K562 (cell line): ENCODE measurements at regions not wholly inside any gene's neighbourhood (a gene's known extent, or its start where the extent isn't known, plus 50 kb on each side); places are given as distances from the start of the nearest gene placed in this dataset.
A peak's percentile ranks its signal among the peaks of the same experiment; 100 is the strongest.

Experiments
- ATAC-seq: fragments of 200-7000 bp; cut with Tn5 transposase; 3 replicates; pipeline ENCODE4 v1.9.1; 2020; ENCODE audit warnings: moderate library complexity
- BruUV-seq: library from RNA; stranded (reverse); fragments of 400-500 nt; replicated peaks from 2 replicates; lab custom pipeline; 2021; lab: Mats Ljungman, UMichigan
- CTCF ChIA-PET: fragments of 300-600 bp; formaldehyde crosslinking; extraction: SDS; loops from one replicate; lab custom pipeline; 2021; ENCODE audit warnings: low intra/inter-chr PET ratio; lab: Yijun Ruan, JAX
- POLR2A ChIA-PET: fragments of 300-600, 350-650 bp; sonication (Branson Sonifier 250); formaldehyde crosslinking; extraction: SDS; loops from one replicate; lab custom pipeline; 2021; ENCODE audit warnings: antibody characterized with exemption, inconsistent platforms; lab: Yijun Ruan, JAX
- DNase-seq, 4 experiments: peaks; one replicate each; pipeline versions ENCODE4 v3.0.0 to v3.0.0-alpha.2; 2011 to 2018; ENCODE audit warnings: low spot score in 3 of 4, mixed read lengths in 3 of 4; ENCODE audit errors: extremely low read depth in 1 of 4
- FAIRE-seq: peaks from 2 replicates; lab custom pipeline; 2011; peaks lifted over from hg19 to GRCh38; lab: Jason Lieb, UNC
- H2AFZ ChIP-seq: 2 replicates; pipeline ENCODE4 v1.6.0; 2011; ENCODE audit warnings: low read depth, low read length, control low read depth, inconsistent platforms
- H3K27ac ChIP-seq: fragments of 200-600 bp; 3 replicates; pipeline ENCODE4 v1.8.0; 2011; ENCODE audit warnings: low read depth, mild to moderate bottlenecking, control low read depth, inconsistent platforms, low read length, moderate library complexity, mixed read lengths; ENCODE audit errors: extremely low read depth
- H3K27me3 ChIP-seq, 2 experiments: fragments of 300-600 bp in 1 of 2; 2 replicates in 1 of 2; 3 replicates in 1 of 2; pipeline versions ENCODE4 v1.6.0 to v1.8.0; 2011; ENCODE audit warnings: inconsistent platforms in 2 of 2, low read length in 2 of 2, mild to moderate bottlenecking in 1 of 2, mixed read lengths in 1 of 2, moderate library complexity in 1 of 2; ENCODE audit not compliant: control insufficient read depth in 2 of 2, insufficient read depth in 2 of 2
- H3K36me3 ChIP-seq: fragments of 300-600 bp; 3 replicates; pipeline ENCODE4 v1.8.0; 2011; ENCODE audit warnings: mild to moderate bottlenecking, low read length, inconsistent platforms; ENCODE audit not compliant: control insufficient read depth, insufficient read depth
- H3K4me1 ChIP-seq, 2 experiments: fragments of 200-600 bp in 1 of 2; replicated peaks in 1 of 2; 2 replicates in 1 of 2; 3 replicates in 1 of 2; pipeline versions ENCODE4 v1.5.1 to v1.8.0; 2011; ENCODE audit warnings: inconsistent platforms in 2 of 2, low read length in 2 of 2, mild to moderate bottlenecking in 1 of 2, mixed read lengths in 1 of 2, moderate library complexity in 1 of 2; ENCODE audit not compliant: control insufficient read depth in 2 of 2, insufficient read depth in 2 of 2
- H3K4me2 ChIP-seq: 2 replicates; pipeline ENCODE4 v1.6.1; 2011; ENCODE audit warnings: low read length, control low read depth, inconsistent platforms, mixed read lengths; ENCODE audit not compliant: insufficient read depth
- H3K4me3 ChIP-seq: fragments of 200-600 bp; sonication (generic), shearing (Covaris generic); 2 replicates; pipeline ENCODE4 v1.5.1; 2016; ENCODE audit warnings: control low read depth, inconsistent platforms
- H3K79me2 ChIP-seq: fragments of 200-600 bp; 3 replicates; pipeline ENCODE4 v1.8.0; 2011; ENCODE audit warnings: low read length, inconsistent platforms; ENCODE audit not compliant: control insufficient read depth, insufficient read depth
- H3K9ac ChIP-seq, 2 experiments: 2 replicates each; pipeline versions ENCODE4 v1.6.0 to v1.6.1; 2011; ENCODE audit warnings: low read depth in 2 of 2, low read length in 2 of 2, control low read depth in 1 of 2, inconsistent platforms in 1 of 2, mild to moderate bottlenecking in 1 of 2, mixed read lengths in 1 of 2; ENCODE audit not compliant: insufficient read depth in 1 of 2
- H3K9me1 ChIP-seq: one replicate; pipeline ENCODE4 v1.6.0; 2011; ENCODE audit warnings: inconsistent platforms, mild to moderate bottlenecking, low read length, moderate library complexity; ENCODE audit not compliant: control insufficient read depth, insufficient read depth
- H3K9me3 ChIP-seq: replicated peaks from 2 replicates; pipeline ENCODE4 v1.5.1; 2011; ENCODE audit warnings: low read depth, low read length, inconsistent platforms; ENCODE audit not compliant: control insufficient read depth, insufficient read depth
- H4K20me1 ChIP-seq: replicated peaks from 2 replicates; pipeline ENCODE4 v1.6.1; 2011; ENCODE audit warnings: low read length, inconsistent platforms, mixed read lengths; ENCODE audit not compliant: control insufficient read depth, insufficient read depth
- ADNP ChIP-seq: fragments of 200-800 bp; sonication (Bioruptor generic); IDR thresholded peaks from 2 replicates; pipeline ENCODE4 v1.6.1; 2016; ENCODE audit warnings: missing genetic modification characterization, missing compliant biosample characterization
- EGR1 ChIP-seq: fragments of 450-650 bp; conservative IDR thresholded peaks from 2 replicates; pipeline ENCODE4 v1.6.1; 2017; ENCODE audit warnings: mild to moderate bottlenecking
- EP400 ChIP-seq: fragments of 450-650 bp; IDR thresholded peaks from 2 replicates; pipeline ENCODE4 v1.6.1; 2017; ENCODE audit warnings: antibody characterized with exemption, mild to moderate bottlenecking, moderate library complexity
- ESRRA ChIP-seq: fragments of 450-650 bp; IDR thresholded peaks from 2 replicates; pipeline ENCODE4 v1.6.1; 2014; ENCODE audit warnings: low read depth, mild to moderate bottlenecking, moderate library complexity, borderline replicate concordance
- ETS1 ChIP-seq: conservative IDR thresholded peaks from 2 replicates; pipeline ENCODE4 v1.6.1; 2011; ENCODE audit warnings: low read depth, mild to moderate bottlenecking, low read length; ENCODE audit not compliant: control insufficient read depth
- EZH2 ChIP-seq: IDR thresholded peaks from 2 replicates; pipeline ENCODE4 v1.6.1; 2012; ENCODE audit warnings: low read depth, mild to moderate bottlenecking, inconsistent platforms, low read length, borderline replicate concordance
- MTA3 ChIP-seq: fragments of 450-650 bp; formaldehyde crosslinking; IDR thresholded peaks from 2 replicates; pipeline ENCODE4 v1.6.1; 2017; ENCODE audit warnings: mild to moderate bottlenecking, borderline replicate concordance
- NCOA1 ChIP-seq: fragments of 450-650 bp; IDR thresholded peaks from 2 replicates; pipeline ENCODE4 v1.6.1; 2016; ENCODE audit warnings: low read depth
- PURB ChIP-seq: sonication (generic); formaldehyde crosslinking; IDR thresholded peaks from 2 replicates; pipeline ENCODE4 v1.9.0; 2021; ENCODE audit warnings: low read depth, mild to moderate bottlenecking, missing genetic modification reagents
- SIX5 ChIP-seq, 2 experiments: IDR thresholded peaks; 2 replicates each; pipeline ENCODE4 v1.6.1; 2011; ENCODE audit warnings: low read length in 2 of 2, borderline replicate concordance in 1 of 2, low read depth in 1 of 2, mild to moderate bottlenecking in 1 of 2, moderate library complexity in 1 of 2; ENCODE audit not compliant: insufficient read depth in 1 of 2
- SMARCA4 ChIP-seq: fragments of 450-650 bp; IDR thresholded peaks from 2 replicates; pipeline ENCODE4 v1.6.1; 2016
- SREBF1 ChIP-seq: fragments of 150-350 bp; IDR thresholded peaks from 2 replicates; pipeline ENCODE4 v1.6.1; 2014; ENCODE audit warnings: antibody characterized with exemption, low read depth, low read length, borderline replicate concordance
- ZNF512 ChIP-seq: IDR thresholded peaks from 2 replicates; pipeline ENCODE4 v1.6.1; 2016; ENCODE audit warnings: missing genetic modification characterization, missing compliant biosample characterization
- ZNF584 ChIP-seq: fragments of 200-800 bp; sonication (Bioruptor generic); IDR thresholded peaks from 2 replicates; pipeline ENCODE4 v1.6.1; 2016; ENCODE audit warnings: low read depth, mild to moderate bottlenecking, missing genetic modification characterization, missing compliant biosample characterization
- ZNF696 ChIP-seq: fragments of 250-450 bp; sonication (Bioruptor Pico); conservative IDR thresholded peaks from 2 replicates; pipeline ENCODE4 v1.4.0; 2020; ENCODE audit warnings: mild to moderate bottlenecking, moderate library complexity
- WGBS: fragments of 100-300 bp; shearing (Covaris generic); methylation state at CpG from one replicate; pipeline ENCODE4 v1.1.6; 2016; ENCODE audit warnings: low coverage, mixed read lengths; ENCODE audit not compliant: insufficient coverage; ENCODE audit errors: missing lambda C conversion rate; 5-methylcytosine and 5-hydroxymethylcytosine counted together
- in situ Hi-C: fragments of 300-500 bp; cut with MboI; formaldehyde crosslinking; loops from 4 replicates; pipeline ENCODE4 v1.15.0; 2018; ENCODE audit warnings: inconsistent platforms, mixed read lengths
- intact Hi-C: fragments of 100-400 bp; cut with micrococcal nuclease; formaldehyde crosslinking; loops from 2 replicates; pipeline ENCODE4 v1.14.2; 2022
- TF ChIP-seq, protein P1 (sequence below), 2 experiments: fragments of 450-650 bp in 1 of 2; sonication (generic) in 1 of 2; formaldehyde crosslinking in 1 of 2; IDR thresholded peaks in 1 of 2; conservative IDR thresholded peaks in 1 of 2; 2 replicates each; pipeline versions ENCODE4 v1.6.1 to v1.8.1; 2016 to 2023; ENCODE audit warnings: mild to moderate bottlenecking in 2 of 2, moderate library complexity in 2 of 2, inconsistent platforms in 1 of 2, missing genetic modification reagents in 1 of 2
- TF ChIP-seq, protein P2 (sequence below): sonication (generic); formaldehyde crosslinking; IDR thresholded peaks from 2 replicates; pipeline ENCODE4 v1.8.0; 2023; ENCODE audit warnings: mild to moderate bottlenecking, missing genetic modification reagents

DNA sequence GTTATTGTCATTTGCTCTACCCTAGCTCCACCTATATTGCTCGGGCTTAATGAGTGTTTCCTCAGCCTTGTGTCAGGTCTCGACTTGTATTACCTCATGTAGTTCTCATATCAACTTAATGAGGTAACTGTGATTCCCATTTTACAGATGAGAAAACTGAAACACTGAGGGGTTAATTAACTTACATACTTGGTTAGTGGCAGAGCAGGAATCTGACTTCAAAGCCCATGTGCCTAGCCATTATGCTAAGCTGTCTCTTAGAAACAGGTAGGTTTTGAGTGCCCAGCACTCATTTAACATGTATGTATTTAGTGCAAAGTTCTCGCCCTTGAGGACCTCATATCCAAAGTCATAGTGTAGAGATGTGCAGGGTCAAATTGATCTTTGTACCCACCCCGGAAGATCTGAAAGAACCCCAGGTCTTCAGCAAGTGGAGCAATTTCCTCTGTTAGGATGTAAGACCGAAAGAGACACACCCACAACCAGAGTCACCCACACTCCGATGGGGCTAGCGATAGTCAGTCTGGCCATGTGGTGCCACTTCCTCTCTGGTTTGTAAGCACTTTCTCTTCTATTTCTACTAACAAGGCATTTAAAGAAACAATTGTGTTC lies 121.0 kb upstream of the SLC39A10 start:
- peaks cover 10 to 57% of the 10 kb centered on the region in 2 experiments for H3K4me1 ChIP-seq
- TF ChIP-seq MTA3 (no peak), PURB (CRISPR knock-in tag) (no peak), SMARCA4 (0 out of 2 replicates have a peak, but pooled peaks have one; percentile 22), SREBF1 (no peak), ESRRA (no peak), ZNF584 (CRISPR knock-in tag) (peak; percentile 34; the same call in 1 of the 2 replicates), ZNF696 (CRISPR knock-in tag) (no peak), EGR1 (peak; percentile 46), EZH2 (no peak), ADNP (tag) (peak; percentile 48; the same call in 1 of the 2 replicates), ETS1 (no peak), ZNF512 (no peak), SIX5 (IDR thresholded peaks at IDR 0.05; ENCODE audit: borderline replicate concordance in 1 of 2, insufficient read depth in 1 of 2, low read depth in 1 of 2, low read length in 2 of 2) (no peak), EP400 (0 out of 2 replicates have a peak, but pooled peaks have one; percentile 28), NCOA1 (no peak)
- TF ChIP-seq, protein P1, sequence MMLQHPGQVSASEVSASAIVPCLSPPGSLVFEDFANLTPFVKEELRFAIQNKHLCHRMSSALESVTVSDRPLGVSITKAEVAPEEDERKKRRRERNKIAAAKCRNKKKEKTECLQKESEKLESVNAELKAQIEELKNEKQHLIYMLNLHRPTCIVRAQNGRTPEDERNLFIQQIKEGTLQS (IDR thresholded peaks at IDR 0.05) = no peak
- TF ChIP-seq, protein P1 (CRISPR knock-in tag; conservative IDR thresholded peaks at IDR 0.05) = no peak
- TF ChIP-seq, protein P2, sequence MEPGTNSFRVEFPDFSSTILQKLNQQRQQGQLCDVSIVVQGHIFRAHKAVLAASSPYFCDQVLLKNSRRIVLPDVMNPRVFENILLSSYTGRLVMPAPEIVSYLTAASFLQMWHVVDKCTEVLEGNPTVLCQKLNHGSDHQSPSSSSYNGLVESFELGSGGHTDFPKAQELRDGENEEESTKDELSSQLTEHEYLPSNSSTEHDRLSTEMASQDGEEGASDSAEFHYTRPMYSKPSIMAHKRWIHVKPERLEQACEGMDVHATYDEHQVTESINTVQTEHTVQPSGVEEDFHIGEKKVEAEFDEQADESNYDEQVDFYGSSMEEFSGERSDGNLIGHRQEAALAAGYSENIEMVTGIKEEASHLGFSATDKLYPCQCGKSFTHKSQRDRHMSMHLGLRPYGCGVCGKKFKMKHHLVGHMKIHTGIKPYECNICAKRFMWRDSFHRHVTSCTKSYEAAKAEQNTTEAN (CRISPR knock-in tag) = no peak

More for the DNA sequence above, 121.0 kb upstream of the SLC39A10 start:
- H3K9ac ChIP-seq = peak overlapping the region in 1 of 2 experiments; percentile 12; a peak in 1 of 4 replicates
- H3K9me1 ChIP-seq = no peaks in the 10 kb centered on the region
- 26% methylated on average over 7 of the region's 7 CpGs for WGBS
- H3K27ac ChIP-seq = peak overlapping the region; percentile 47; the same call in 2 of the 3 replicates
- BruUV-seq = no TSS peak
- ChIA-PET CTCF (no interaction called here), POLR2A (no interaction called here)
- H2AFZ ChIP-seq = peak overlapping the region; percentile 75
- H3K4me2 ChIP-seq = peak overlapping the region; percentile 12; the same call in 1 of the 2 replicates
- no peaks in the 10 kb centered on the region for H4K20me1 ChIP-seq
- no peaks in the 10 kb centered on the region for H3K27me3 ChIP-seq
- in situ Hi-C loops (no loop called here), intact Hi-C loops (loop anchor here (2.0 to 10.0 kb wide), 2 partner anchors 121 to 529 kb away; partner anchors contain the start of genes DNAH7 and SLC39A10)
- H3K79me2 ChIP-seq = no peaks in the 10 kb centered on the region
- no peaks in the 10 kb centered on the region for H3K36me3 ChIP-seq
- no peaks in the 10 kb centered on the region for H3K9me3 ChIP-seq
- FAIRE-seq = peak; percentile 77
- ATAC-seq = peak; percentile 78
- DNase-seq = peak in 2 of 4 experiments; percentile 49 to 67
- no peak overlapping the region for H3K4me3 ChIP-seq
